Stimulated activated CD4-positive, alpha-beta T cell treated with anti-CD3 and anti-CD28 coated beads, Interleukin-12 subunit alpha, Interleukin-12 subunit beta, amount 100 ng/mL, for 4 hours (primary cell): ENCODE measurements at regions not wholly inside any gene's neighbourhood (a gene's known extent, or its start where the extent isn't known, plus 50 kb on each side); places are given as distances from the start of the nearest gene placed in this dataset.

Experiments used
- DNase-seq: peaks from one replicate; pipeline ENCODE4 v3.0.0-alpha.2; 2020

- DNase-seq, result no peak
These were observed 412.2 kb downstream of the MATN1 start for GRCh38 chr1:30310966-30311742.

GRCh38 chr1:30307182-30307581 lies 416.2 kb downstream of the MATN1 start:
- no peak for DNase-seq

- DNase-seq, result no peak
These were observed 417.9 kb downstream of the MATN1 start for GRCh38 chr1:30305519-30305918.

GRCh38 chr1:30305061-30305460 lies 418.3 kb downstream of the MATN1 start:
- DNase-seq, result no peak

- no peak for DNase-seq
These were observed 419.3 kb downstream of the MATN1 start for GRCh38 chr1:30304080-30304479.

- no peak for DNase-seq
These were observed 420.0 kb downstream of the MATN1 start for GRCh38 chr1:30303387-30303786.

GRCh38 chr1:30302858-30303257 lies 420.5 kb downstream of the MATN1 start:
- no peak for DNase-seq

- DNase-seq, result no peak
These were observed 422.7 kb downstream of the MATN1 start for GRCh38 chr1:30300669-30301068.

GRCh38 chr1:30299393-30299792 lies 424.0 kb downstream of the MATN1 start:
- DNase-seq, result no peak

- no peak for DNase-seq
These were observed 427.7 kb downstream of the MATN1 start for GRCh38 chr1:30295674-30296073.

GRCh38 chr1:30295266-30295665 lies 428.1 kb downstream of the MATN1 start:
- no peak for DNase-seq

- DNase-seq, result no peak
These were observed 428.9 kb downstream of the MATN1 start for GRCh38 chr1:30294508-30294907.

- no peak for DNase-seq
These were observed 430.9 kb downstream of the MATN1 start for GRCh38 chr1:30292451-30292850.

- DNase-seq, result no peak
These were observed 431.9 kb downstream of the MATN1 start for GRCh38 chr1:30291526-30291925.

GRCh38 chr1:30290581-30290980 lies 432.8 kb downstream of the MATN1 start:
- no peak for DNase-seq

GRCh38 chr1:30287976-30288375 lies 435.4 kb downstream of the MATN1 start:
- DNase-seq, result no peak

- no peak for DNase-seq
These were observed 436.2 kb downstream of the MATN1 start for GRCh38 chr1:30286988-30287839.

GRCh38 chr1:30286241-30286987 lies 437.0 kb downstream of the MATN1 start:
- DNase-seq, result no peak

- no peak for DNase-seq
These were observed 437.9 kb downstream of the MATN1 start for GRCh38 chr1:30285501-30285932.

- DNase-seq, result no peak
These were observed 438.5 kb downstream of the MATN1 start for GRCh38 chr1:30284728-30285475.

- no peak for DNase-seq
These were observed 439.2 kb downstream of the MATN1 start for GRCh38 chr1:30284226-30284625.

GRCh38 chr1:30283199-30283962 lies 440.0 kb downstream of the MATN1 start:
- DNase-seq, result no peak
